GM23338 (cell line): ENCODE measurements at regions not wholly inside any gene's neighbourhood (a gene's known extent, or its start where the extent isn't known, plus 50 kb on each side); places are given as distances from the start of the nearest gene placed in this dataset.

Experiments
- CTCF ChIP-seq, 2 experiments: fragments of 200-600 bp in 1 of 2; sonication (generic) in 1 of 2; conservative IDR thresholded peaks; 2 replicates each; pipeline versions ENCODE4 v1.5.1 to v1.6.1; 2016 to 2017; ENCODE audit warnings: antibody characterized with exemption in 2 of 2, low read depth in 2 of 2, mild to moderate bottlenecking in 2 of 2, moderate library complexity in 1 of 2
- EZH2phosphoT487 ChIP-seq: fragments of 200-600 bp; sonication (generic); IDR thresholded peaks from one replicate; pipeline ENCODE4 v1.8.1; 2018; ENCODE audit warnings: antibody characterized with exemption; ENCODE audit not compliant: unreplicated experiment
- POLR2AphosphoS5 ChIP-seq: IDR thresholded peaks from 2 replicates; pipeline ENCODE4 v1.6.1; 2016; ENCODE audit warnings: antibody characterized with exemption, low read depth
- REST ChIP-seq: IDR thresholded peaks from one replicate; pipeline ENCODE4 v1.6.1; 2018; ENCODE audit warnings: antibody characterized with exemption; ENCODE audit not compliant: unreplicated experiment

GRCh38 chr15:99452728-99453636, 112.8 kb upstream of the MEF2A start:
- TF ChIP-seq CTCF (conservative IDR thresholded peaks at IDR 0.05; ENCODE audit: low read depth in 2 of 2), result no peak
- no peak for TF ChIP-seq EZH2phosphoT487
- TF ChIP-seq POLR2AphosphoS5, result no peak
- no peak for TF ChIP-seq REST
